DMS 273 (cell line): ENCODE measurements at regions not wholly inside any gene's neighbourhood (a gene's known extent, or its start where the extent isn't known, plus 50 kb on each side); places are given as distances from the start of the nearest gene placed in this dataset.

Source experiments
- DNase-seq: peaks from one replicate; lab custom pipeline; 2025; ENCODE audit not compliant: unreplicated experiment; lab: John Stamatoyannopoulos, UW

DNA sequence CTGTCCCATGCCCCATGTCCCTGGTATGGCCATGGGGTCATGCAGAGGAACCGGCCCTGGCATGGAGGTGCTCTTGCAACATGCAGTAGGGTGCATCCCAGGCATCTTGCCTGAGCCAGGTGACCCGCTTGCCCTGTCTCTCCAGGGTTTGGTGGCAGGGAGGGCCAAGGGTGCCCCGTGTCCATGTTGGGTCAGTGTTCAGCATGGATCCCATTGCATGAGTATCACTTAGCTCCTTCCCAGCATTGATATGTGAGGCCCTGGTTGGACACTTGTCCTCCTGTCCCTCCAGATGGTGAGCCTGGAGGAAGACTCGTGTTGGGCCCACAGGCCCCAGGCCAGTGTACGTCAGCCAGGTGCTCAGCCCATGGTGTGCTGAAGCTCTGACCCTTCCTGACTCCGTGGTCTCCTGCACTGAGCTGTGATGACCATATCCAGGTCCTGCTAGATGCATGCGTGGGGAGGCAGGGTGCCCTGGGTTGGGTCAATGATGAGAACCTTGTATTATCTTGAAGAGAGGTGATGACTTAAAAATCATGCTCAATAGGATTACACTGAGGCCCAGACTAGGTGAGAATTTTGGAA, 205.0 kb downstream of the UBE3A start:
- DNase-seq = no peak

DNA sequence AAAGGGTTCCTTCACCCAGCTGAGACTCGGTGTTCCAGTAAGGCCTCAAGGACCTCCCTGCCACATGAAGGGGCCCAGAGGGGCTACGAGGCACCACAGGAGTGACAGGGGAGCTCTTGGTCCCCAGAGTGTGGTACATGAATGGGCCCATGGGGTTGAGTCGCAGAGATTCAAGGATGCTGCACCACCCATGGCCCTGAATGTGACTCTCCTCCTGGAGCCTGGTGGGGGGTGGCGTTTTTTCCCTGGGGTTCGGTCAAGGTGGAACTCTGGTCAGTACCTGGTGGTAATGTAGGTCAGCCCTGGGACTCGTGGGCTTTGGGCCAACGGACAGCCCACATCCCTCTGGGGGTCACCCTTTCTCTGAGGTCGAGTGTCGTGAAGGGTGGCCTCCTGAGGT, 204.0 kb downstream of the UBE3A start:
- no peak for DNase-seq

DNA sequence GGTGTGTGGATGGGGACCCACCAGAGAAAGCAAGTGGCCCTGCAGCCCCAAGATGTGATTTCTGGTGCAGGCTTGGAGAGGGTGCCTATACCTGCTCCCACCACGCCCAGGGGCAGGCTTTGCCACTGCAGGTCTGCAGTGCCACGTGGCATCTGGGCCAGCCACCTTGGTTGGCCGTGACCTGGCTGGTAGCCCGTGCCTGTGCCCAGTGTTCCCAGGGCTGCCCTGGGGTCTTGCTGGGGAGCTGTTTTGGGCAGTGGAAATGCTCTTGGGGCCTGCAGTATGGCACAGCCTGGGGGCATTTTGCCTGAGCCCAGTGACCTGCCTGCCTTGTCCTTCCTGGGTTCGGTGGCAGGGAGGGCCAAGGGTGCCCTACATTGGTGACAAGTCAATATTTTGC, 203.4 kb downstream of the UBE3A start:
- no peak for DNase-seq

DNA sequence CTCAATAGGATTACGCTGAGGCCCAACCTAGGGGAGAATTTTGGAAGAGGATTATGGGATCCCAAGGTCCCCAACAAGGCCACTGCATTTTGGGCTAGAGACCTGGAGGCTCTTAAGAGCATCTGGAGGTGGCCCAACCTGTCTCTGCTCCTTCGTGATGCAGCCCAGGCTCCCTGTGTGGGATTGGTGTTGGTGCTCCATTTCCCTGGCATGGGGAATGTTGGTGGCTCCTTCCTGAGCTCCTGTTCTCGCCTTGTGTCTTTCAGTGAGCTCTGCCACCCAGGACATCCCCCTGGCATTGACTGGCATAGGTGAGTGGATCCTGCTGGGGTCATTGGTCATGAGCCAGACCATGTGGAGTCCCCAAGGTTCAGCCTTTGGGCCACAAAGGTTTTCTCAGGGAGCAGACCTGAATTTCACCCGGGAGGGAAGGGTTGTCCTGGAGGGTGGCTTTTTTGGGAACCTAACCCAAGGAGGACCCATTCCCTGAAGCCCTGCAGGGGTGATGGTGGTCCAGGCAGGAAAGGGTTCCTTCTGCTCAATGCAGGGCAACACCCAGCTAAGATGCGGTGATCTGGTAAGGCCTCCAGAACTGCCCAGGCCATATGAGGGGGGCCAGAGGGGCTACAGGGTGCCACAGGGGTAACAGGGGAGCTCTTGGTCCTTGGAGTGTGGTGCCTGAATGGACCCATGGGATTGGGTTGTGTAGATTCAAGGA, 202.5 kb downstream of the UBE3A start:
- no peak for DNase-seq

DNA sequence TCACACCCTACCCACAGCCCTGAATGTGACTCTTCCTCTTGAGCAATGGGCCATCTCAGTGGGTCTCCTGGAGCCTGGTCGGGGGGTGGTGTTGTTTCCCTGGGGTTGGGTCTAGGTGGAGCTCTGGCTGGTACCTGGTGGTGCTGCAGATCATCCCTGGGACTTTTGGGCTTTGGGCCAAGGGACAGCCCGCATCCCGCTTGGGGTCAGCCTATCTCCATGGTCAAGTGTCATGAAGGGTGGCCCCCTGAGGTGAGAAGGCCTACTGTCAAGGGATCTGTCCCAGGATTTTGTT, 202.0 kb downstream of the UBE3A start:
- no peak for DNase-seq

DNA sequence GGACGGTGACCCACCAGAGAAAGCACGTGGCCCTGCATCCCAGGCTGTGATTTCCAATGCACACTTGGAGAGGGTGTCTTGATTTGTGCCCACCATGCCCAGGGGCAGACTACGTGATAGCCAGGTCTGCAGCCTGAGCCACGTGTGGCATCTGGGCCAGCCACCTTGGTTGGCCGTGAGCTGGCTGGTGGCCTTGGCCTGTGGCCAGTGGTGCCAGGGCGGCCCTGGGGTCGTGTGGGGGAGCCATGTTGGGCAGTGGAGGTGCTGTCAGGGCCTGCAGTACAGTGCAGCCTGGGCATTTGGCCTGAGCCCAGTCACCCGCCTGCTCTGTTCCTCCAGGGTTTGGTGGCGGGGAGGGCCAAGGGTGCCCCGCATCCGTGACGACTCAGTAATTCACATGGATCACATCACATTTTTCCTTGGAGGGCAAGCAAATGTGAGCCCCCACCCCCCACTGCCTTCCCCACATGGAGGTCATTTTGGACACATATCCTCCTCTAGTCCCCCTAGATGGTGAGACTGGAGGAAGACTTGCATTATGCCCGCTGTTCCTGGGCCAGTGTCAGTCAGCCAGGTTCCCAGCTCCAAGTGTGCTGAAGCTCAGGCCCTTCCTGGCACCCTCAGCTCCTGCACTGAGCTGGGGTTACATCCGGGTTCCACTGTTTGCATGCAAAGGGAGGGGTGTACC, 201.4 kb downstream of the UBE3A start:
- no peak for DNase-seq

DNA sequence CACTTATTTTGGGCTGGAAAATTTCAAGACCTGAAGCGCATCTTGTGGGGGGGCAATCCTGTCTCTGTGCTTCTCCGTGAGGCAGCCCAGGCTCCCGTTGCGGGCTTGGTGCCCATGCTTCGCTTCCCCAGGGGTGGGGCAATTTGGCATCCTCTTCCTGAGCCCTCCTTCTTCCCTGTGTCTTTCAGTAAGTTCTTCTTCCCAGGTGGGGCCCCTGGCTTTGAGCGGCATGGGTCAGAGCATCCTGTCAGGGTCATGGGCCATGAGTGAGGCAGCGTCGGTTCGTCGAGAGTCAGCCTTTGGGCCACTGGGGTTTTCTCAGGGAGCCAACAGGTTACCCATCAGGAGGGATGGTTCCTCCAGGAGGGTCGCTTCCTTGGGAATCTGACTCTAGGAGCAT, 200.7 kb downstream of the UBE3A start:
- DNase-seq = no peak

DNA sequence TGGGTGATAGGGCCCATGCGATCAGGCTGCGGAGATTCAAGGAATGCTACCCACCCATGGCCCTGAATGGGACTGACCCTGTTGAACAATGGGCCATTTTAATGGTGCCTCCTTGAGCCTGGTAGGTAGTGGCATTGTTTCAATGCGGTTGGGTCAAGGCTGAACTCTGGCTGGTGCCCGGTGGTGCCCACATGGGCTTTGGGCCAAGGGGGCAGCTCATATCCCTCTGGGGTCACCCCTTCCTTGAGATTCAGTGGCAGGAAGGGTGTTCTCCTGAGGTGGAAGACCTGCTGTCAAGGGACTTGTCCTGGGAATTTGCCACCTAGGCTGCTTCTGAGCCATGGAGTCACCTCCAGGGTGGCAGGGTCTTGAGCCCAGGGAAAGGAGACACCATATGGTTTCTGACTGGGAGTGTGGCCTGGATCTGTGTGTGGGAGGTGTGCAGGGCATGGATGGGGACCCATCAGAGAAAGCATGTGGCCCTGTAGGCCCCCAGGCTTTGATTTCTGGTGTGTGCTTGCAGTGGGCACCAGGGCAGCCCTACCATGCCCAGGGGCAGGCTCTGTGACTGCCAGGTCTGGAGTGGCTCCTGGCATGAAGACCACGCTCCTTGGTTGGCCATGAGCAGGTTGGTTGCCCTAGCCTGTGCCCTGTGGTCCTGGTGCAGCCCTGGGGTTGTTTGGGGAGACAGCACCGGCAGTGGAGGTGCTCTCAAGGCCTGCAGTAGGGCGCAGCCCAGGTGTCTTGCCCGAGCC, 199.9 kb downstream of the UBE3A start:
- no peak for DNase-seq

DNA sequence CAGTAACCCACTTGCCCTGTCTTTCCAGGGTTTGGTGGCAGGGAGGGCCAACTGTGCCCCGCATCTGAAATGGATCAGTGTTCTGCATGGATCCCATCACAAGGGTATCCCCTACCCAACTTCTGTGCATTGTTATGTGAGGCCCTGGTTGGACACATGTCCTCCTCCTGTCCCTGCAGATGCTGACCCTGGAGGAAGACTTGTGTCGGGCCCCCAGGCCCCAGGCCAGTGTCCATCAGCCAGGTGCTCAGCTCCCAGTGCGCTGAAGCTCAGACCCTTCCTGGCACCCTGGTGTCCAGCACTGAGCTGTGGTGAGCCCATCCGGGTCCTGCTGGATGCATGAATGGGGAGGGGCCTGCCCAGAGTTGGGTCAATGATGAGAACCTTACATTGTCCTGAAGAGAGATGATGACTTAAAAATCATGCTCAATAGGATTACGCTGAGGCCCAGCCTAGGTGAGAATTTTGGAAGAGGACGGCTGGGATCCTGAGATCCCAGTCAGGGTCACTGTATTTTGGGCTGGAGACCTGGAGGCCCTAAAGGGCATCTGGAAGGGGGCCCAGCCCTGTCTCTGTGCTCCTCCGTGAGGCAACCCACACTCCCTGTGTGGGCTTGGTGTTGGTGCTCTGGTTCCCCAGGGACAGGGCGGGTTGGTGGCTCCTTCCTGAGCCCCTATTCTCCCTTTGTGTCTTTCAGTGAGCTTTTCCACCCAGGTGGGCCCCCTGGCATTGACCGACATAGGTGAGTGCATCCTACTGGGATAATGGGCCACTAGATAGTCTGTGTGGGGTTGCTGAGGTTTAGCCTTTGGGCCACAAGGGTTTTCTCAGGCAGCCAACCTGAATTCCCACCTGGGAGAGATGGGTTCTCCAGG, 199.1 kb downstream of the UBE3A start:
- DNase-seq = no peak

DNA sequence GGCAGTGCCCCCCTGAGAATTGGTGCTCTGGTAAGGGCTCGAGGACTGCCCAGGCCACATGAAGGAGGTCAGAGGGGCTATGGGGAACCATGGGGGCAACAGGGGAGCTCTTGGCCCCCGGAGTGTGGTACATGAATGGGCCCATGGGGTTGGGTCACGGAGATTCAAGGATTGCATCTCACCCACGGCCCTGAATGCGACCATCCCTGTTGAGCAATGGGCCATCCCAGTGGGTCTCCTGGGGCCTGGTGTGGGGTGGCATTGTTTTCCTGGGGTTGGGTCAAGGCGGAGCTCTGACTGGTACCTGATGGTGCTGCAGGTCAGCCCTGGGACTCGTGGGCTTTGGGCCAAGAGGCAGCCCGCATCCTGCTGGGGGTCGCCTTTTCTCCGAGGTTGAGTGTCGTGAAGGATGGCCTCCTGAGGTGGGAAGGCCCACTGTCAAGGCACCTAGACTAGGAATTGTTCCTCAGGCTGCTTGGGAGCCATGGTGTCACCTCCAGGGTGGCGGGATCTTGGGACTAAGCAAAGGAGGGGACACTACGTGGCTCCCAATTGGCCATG, 198.3 kb downstream of the UBE3A start:
- no peak for DNase-seq

DNA sequence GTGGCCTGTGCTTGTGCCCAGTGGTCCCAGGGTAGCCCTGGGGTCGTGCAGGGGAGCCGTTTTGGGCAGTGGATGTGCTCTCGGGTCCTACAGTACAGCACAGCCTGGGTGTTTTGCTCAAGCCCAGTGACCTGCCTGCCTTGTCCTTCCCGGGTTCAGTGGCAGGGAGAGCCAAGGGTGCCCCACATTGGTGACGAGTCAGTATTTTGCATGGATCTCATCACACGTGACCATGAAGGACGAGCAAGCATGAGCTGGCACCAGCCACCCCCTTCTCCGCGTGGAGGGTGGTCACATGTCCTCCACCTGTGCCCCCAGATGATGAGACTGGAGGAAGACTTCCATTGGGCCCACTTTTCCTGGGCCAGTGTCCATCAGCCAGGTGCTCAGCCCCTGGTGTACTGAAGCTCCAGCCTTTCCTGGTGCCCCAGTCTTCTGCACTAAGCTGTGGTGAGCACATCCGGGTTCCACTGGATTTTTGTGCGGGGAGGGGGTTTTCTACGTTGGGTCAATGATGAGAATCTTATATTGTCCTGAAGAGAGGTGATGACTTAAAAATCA, 197.5 kb downstream of the UBE3A start:
- no peak for DNase-seq

DNA sequence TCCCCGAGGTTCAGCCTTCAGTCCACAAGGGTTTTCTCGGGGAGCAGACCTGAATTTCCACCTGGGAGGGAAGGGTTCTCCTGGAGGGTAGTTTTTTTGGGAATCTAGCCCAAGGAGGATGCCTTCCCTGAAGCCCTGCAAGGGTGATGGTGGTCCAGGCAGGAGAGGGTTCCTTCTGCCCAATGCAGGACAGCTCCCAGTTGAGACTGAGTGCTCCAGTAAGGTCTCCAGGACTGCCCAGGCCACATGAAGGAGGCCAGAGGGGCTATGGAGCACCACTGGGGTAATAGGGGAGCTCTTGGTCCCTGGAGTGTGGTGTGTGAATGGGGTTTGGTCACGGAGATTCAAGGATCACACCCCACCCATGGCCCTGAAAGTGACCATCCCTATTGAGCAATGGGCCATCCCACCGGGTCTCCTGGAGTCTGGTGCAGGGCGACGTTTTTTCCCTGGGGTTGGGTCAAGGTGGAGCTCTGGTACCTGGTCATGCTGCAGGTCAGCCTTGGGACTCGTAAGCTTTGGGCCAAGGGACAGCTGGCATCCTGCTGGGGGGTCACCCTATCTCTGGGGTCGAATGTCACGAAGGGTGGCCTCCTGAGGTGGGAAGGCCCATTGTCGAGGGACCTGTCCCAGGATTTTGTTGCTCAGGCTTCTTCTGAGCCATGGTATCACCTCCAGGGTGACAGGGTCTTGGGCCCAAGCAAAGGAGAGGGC, 196.5 kb downstream of the UBE3A start:
- DNase-seq = no peak

DNA sequence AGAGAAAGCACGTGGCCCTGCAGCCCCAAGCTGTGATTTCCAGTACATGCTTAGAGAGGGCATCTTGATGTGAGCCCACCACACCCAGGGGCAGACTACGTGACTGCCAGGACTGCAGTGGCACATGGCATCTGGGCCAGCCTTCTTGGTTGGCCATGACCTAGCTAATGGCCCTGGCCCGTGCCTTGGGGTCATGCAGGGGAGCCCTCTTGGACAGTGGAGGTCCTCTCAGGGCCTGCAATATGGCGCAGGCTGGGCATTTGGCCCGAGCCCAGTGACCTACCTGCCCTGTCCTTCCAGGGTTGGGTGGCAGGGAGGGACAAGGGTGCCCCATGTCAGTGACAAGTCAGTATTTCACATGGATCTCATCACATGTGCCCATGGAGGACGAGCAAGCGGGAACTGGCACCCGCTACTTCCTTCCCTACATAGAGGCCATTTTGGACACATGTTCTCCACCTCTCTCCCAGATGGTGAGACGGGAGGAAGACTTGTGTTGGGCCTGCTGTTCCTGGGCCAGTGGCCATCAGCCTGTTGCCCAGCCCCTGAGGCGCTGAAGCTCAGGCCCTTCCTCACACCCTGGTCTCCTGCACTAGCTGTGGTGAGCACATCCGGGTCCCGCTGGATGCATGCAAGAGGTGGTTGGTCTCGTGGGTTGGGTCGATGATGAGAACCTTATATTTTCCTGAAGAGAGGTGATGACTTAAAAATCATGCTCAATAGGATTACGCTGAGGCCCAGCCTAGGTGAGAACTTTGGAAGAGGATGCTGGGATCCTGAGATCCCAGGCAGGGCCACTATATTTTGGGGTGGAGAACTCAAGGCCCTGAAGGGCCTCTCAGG, 195.6 kb downstream of the UBE3A start:
- DNase-seq = no peak

DNA sequence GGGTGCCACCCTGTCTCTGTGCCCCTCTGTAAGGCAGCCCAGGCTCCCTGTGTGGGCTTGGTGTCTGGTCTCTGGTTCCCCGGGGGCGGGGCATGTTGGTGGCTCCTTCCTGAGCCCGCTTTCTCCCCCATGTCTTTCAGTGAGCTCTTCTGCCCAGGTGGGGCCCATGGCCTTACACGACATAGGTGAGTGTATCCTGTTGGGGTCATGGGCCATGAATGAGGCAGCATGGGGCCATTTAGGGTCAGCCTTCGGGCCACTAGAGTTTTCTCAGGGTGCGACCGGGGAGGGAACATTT, 195.1 kb downstream of the UBE3A start:
- DNase-seq = no peak

DNA sequence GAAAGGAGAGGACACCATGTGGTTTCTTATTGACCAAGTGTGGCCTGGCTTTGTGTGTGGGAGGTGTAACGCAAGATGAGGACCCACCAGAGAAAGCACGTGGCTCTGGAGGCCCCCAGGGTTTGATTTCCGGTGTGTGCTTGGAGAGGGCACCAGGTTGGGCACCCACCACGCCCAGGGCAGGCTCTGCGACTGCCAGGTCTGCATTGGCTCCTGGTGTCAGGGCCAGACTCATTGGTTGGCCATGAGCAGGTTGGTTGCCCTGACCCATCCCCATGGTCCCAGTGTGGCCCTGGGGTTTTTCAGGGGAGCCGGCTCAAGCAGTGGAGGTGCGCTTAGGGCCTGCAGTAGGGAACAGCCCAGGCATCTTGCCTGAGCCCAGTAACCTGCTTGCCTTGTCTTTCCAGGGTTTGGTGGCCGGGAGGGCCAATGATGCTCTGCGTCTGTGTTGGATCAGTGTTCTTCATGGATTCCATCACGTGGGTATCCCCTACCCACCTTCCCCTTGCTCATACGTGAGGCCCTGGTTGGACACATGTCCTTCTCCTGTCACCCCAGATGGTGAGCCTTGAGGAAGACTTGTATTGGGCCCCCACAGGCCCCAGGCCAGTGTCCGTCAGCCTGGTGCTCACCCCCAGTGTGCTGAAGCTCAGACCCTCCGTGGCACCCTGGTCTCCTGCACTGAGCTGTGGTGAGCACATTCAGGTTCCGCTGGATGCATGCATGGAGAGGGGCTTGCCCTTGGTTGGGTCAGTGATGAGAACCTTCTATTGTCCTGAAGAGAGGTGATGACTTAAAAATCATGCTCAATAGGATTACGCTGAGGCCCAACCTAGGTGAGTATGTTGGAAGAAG, 193.9 kb downstream of the UBE3A start:
- DNase-seq = no peak

DNA sequence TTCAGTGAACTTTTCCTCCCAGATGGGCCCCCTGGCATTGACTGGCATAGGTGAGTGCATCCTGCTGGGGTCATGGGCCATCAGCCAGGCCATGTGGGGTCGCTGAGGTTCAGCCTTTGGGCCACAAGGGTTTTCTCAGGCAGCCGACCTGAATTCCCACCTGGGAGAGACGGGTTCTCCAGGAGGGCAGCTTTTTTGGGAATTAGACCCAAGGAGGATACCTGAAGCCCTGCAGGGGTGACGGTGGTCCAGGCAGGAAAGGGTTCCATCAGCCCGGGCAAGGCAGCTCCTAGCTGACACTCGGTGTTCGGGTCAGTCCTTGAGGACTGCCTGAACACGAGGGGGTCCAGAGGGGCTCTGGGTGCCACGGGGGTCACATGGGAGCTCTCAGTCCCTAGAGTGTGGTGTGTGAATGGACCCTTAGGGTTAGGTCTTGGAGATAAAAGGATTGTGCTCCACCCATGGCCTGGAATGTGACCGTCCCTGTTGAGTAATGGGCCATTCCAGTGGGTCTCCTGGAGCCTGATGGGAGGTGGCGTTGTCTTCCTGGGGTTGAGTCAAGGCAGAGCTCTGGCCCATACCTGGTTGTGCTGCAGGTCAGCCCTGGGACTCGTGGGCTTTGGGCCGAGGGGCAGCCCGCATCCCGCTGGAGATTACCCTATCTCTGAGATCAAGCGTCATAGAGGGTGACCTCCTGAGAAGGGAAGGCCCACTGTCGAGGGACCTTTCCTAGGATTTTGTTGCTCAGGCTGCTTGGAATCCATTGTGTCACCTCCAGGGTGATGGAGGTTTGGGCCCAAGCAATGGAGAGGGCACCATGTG, 192.8 kb downstream of the UBE3A start:
- no peak for DNase-seq

DNA sequence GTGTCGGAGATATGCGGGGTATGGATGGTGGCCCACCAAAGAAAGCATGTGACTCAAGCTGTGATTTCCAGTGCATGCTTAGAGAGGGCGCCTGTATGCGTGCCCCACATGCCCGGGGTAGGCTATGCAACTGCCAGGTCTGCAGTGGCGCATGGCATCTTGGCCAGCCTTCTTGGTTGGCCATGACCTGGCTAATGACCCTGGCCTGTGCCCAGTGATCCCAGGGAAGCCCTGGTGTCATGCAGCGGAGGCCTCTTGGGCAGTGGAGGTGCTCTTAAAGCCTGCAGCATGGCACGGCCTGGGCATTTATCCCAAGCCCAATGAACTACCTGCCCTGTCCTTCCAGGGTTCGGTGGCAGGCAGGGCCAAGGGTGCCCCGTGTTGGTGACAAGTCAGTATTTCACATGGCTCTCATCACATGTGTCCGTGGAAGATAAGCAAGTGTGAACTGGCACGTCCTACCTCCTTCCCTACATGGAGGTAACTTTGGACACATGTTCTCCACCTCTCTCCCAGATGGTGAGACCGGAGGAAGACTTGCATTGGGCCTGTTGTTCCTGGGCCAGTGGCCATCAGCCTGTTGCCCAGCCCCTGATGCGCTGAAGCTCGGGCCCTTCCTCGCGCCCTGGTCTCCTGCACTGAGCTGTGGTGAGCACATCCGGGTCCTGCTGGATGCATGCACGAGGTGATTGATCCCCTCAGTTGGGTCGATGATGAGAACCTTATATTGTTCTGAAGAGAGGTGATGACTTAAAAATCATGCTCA, 192.0 kb downstream of the UBE3A start:
- DNase-seq = no peak
